SK-N-SH (cell line): ENCODE measurements at regions not wholly inside any gene's neighbourhood (a gene's known extent, or its start where the extent isn't known, plus 50 kb on each side); places are given as distances from the start of the nearest gene placed in this dataset.

ENCODE experiments used
- CTCF ChIA-PET: fragments of 300-600, 350-600 bp; formaldehyde crosslinking; extraction: SDS; loops from one replicate; lab custom pipeline; 2021; lab: Yijun Ruan, JAX
- POLR2A ChIA-PET: fragments of 350-600 bp; sonication (Branson Sonifier 250); formaldehyde crosslinking; extraction: SDS; loops from one replicate; lab custom pipeline; 2020; ENCODE audit warnings: antibody characterized with exemption, inconsistent platforms; lab: Yijun Ruan, JAX
- DNase-seq: peaks from one replicate; pipeline ENCODE4 v3.0.0; 2012
- H2AFZ ChIP-seq: fragments of 200-600 bp; sonication (generic); 2 replicates; pipeline ENCODE4 v1.8.1; 2016; ENCODE audit warnings: antibody characterized with exemption, mild to moderate bottlenecking, low read depth
- H3F3A ChIP-seq: fragments of 200-600 bp; sonication (generic); replicated peaks from 2 replicates; pipeline ENCODE3; 2016; ENCODE audit warnings: antibody characterized with exemption, mild to moderate bottlenecking; ENCODE audit not compliant: insufficient read depth
- H3K27ac ChIP-seq, 2 experiments: fragments of 200-500 bp in 1 of 2; fragments of 200-600 bp in 1 of 2; sonication (Bioruptor generic) in 1 of 2; sonication (generic), shearing (Covaris generic) in 1 of 2; 2 replicates each; pipeline versions ENCODE4 v1.5.1 to v1.6.1; 2014 to 2016; ENCODE audit warnings: low read depth in 2 of 2, inconsistent platforms in 1 of 2, low read length in 1 of 2, mild to moderate bottlenecking in 1 of 2, mixed read lengths in 1 of 2
- H3K27me3 ChIP-seq: fragments of 200-600 bp; sonication (generic), shearing (Covaris generic); 2 replicates; pipeline ENCODE4 v1.6.1; 2016; ENCODE audit warnings: mixed run types; ENCODE audit not compliant: insufficient read depth
- H3K36me3 ChIP-seq, 2 experiments: fragments of 200-500 bp in 1 of 2; fragments of 200-600 bp in 1 of 2; sonication (Bioruptor generic) in 1 of 2; sonication (generic) in 1 of 2; replicated peaks in 1 of 2; 2 replicates each; pipeline versions ENCODE3 to v1.5.1; 2014 to 2016; ENCODE audit warnings: low read length in 1 of 2, mild to moderate bottlenecking in 1 of 2; ENCODE audit not compliant: insufficient read depth in 2 of 2, control insufficient read depth in 1 of 2
- H3K4me1 ChIP-seq, 2 experiments: fragments of 200-500 bp in 1 of 2; fragments of 200-600 bp in 1 of 2; sonication (Bioruptor generic) in 1 of 2; sonication (generic), shearing (Covaris generic) in 1 of 2; 2 replicates each; pipeline versions ENCODE4 v1.5.1 to v1.6.1; 2014 to 2016; ENCODE audit warnings: low read depth in 1 of 2, low read length in 1 of 2, mixed run types in 1 of 2; ENCODE audit not compliant: insufficient read depth in 2 of 2, control insufficient read depth in 1 of 2
- H3K4me2 ChIP-seq: fragments of 200-600 bp; sonication (generic), shearing (Covaris generic); 2 replicates; pipeline ENCODE4 v1.6.1; 2017; ENCODE audit warnings: mixed run types
- H3K4me3 ChIP-seq, 2 experiments: fragments of 200-500 bp in 1 of 2; fragments of 200-600 bp in 1 of 2; sonication (Bioruptor generic) in 1 of 2; sonication (generic), shearing (Covaris generic) in 1 of 2; 2 replicates each; pipeline versions ENCODE4 v1.5.1 to v1.8.1; 2014 to 2016; ENCODE audit warnings: low read depth in 2 of 2, inconsistent platforms in 1 of 2, low read length in 1 of 2, mild to moderate bottlenecking in 1 of 2, mixed read lengths in 1 of 2, moderate library complexity in 1 of 2
- H3K79me2 ChIP-seq: fragments of 200-600 bp; sonication (generic); 2 replicates; pipeline ENCODE4 v1.8.1; 2017; ENCODE audit warnings: mild to moderate bottlenecking; ENCODE audit not compliant: insufficient read depth
- H3K9ac ChIP-seq: fragments of 200-600 bp; sonication (generic); 2 replicates; pipeline ENCODE4 v1.6.1; 2017; ENCODE audit warnings: mixed run types
- H3K9me2 ChIP-seq: fragments of 200-600 bp; sonication (generic); 2 replicates; pipeline ENCODE4 v1.6.1; 2017; ENCODE audit warnings: mixed run types
- H3K9me3 ChIP-seq: fragments of 200-600 bp; sonication (generic); 2 replicates; pipeline ENCODE4 v1.6.1; 2017; ENCODE audit warnings: mixed run types, mild to moderate bottlenecking, moderate library complexity
- H4K20me1 ChIP-seq: fragments of 200-600 bp; sonication (generic); 2 replicates; pipeline ENCODE4 v1.6.1; 2017; ENCODE audit warnings: mild to moderate bottlenecking, mixed run types; ENCODE audit not compliant: insufficient read depth
- FOSL2 ChIP-seq: IDR thresholded peaks from 2 replicates; pipeline ENCODE4 v1.4.0; 2012; ENCODE audit warnings: low read depth, mild to moderate bottlenecking, moderate library complexity, borderline replicate concordance
- MXI1 ChIP-seq: IDR thresholded peaks from 2 replicates; pipeline ENCODE4 v1.6.1; 2012; ENCODE audit warnings: mild to moderate bottlenecking, low read depth, low read length, improper control_type of control experiment
- NFIC ChIP-seq: IDR thresholded peaks from 2 replicates; pipeline ENCODE4 v1.4.0; 2012; ENCODE audit warnings: borderline replicate concordance
- RAD21 ChIP-seq: IDR thresholded peaks from 2 replicates; pipeline ENCODE4 v1.6.1; 2012; ENCODE audit warnings: mild to moderate bottlenecking, low read length
- RCOR1 ChIP-seq: fragments of 150-350 bp; IDR thresholded peaks from 2 replicates; pipeline ENCODE4 v1.6.1; 2017; ENCODE audit warnings: antibody characterized with exemption, low read length
- RFX5 ChIP-seq: IDR thresholded peaks from 2 replicates; pipeline ENCODE4 v1.6.1; 2012; ENCODE audit warnings: mild to moderate bottlenecking, improper control_type of control experiment, low read length
- SIN3A ChIP-seq: IDR thresholded peaks from 2 replicates; pipeline ENCODE4 v1.6.1; 2012; ENCODE audit warnings: low read depth, mild to moderate bottlenecking, low read length, moderate library complexity, borderline replicate concordance
- TCF12 ChIP-seq: IDR thresholded peaks from 2 replicates; pipeline ENCODE4 v1.4.0; 2012
- WGBS: methylation state at CpG from one replicate; pipeline ENCODE4 v1.1.6; 2017; ENCODE audit warnings: low lambda C conversion rate; 5-methylcytosine and 5-hydroxymethylcytosine counted together
- TF ChIP-seq, protein P1 (sequence below): IDR thresholded peaks from 2 replicates; pipeline ENCODE4 v1.4.0; 2012; ENCODE audit warnings: low read depth, borderline replicate concordance
- TF ChIP-seq, protein P2 (sequence below): IDR thresholded peaks from 2 replicates; pipeline ENCODE4 v1.6.1; 2012; ENCODE audit warnings: mild to moderate bottlenecking, low read depth, low read length, moderate library complexity
- TF ChIP-seq, protein P3 (sequence below): IDR thresholded peaks from 2 replicates; pipeline ENCODE4 v1.4.0; 2012; ENCODE audit warnings: low read depth, borderline replicate concordance
- TF ChIP-seq, protein P4 (sequence below): fragments of 200-600 bp; sonication (generic); IDR thresholded peaks from 2 replicates; pipeline ENCODE4 v1.6.1; 2017; ENCODE audit warnings: antibody characterized with exemption, mild to moderate bottlenecking, moderate library complexity

DNA sequence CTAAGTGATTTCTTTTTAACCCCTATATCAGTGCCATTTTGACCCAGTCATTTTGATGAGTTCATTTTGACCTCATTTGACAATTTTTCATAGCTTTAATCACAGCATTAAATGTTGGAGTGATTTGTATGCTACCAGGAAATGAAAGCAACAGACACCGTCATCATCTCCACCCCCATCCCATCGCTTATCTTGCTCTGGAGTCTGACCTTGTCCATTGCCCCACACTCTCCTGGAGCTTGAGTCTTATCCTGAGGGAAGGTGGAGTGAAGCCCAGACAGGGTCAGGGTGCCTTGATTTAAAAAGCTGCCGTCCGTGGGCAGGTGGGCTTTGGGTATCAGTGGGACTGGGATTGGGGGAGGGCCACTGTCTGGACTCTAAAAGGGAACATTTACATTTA, 94.7 kb upstream of the JCAD start:
- H3K9me2 ChIP-seq, result no peaks in the 10 kb centered on the region
- H3K36me3 ChIP-seq, result no peaks in the 10 kb centered on the region
- 83% methylated on average over 4 of the region's 4 CpGs for WGBS
- CTCF ChIA-PET, result interaction anchor here (0.9 kb wide), 1 partner anchor 87 kb away, joined by 3 read pairs; no protein-coding TSS in a partner anchor
- peaks cover 4 to 5% of the 10 kb centered on the region in 2 experiments; a peak in 1 of 4 replicates for H3K4me1 ChIP-seq
- no peak overlapping the region for H3K4me3 ChIP-seq
- H3K9me3 ChIP-seq, result no peaks in the 10 kb centered on the region
- TF ChIP-seq NFIC (no peak), RFX5 (no peak), RCOR1 (no peak), SIN3A (no peak)
- TF ChIP-seq, protein P1, sequence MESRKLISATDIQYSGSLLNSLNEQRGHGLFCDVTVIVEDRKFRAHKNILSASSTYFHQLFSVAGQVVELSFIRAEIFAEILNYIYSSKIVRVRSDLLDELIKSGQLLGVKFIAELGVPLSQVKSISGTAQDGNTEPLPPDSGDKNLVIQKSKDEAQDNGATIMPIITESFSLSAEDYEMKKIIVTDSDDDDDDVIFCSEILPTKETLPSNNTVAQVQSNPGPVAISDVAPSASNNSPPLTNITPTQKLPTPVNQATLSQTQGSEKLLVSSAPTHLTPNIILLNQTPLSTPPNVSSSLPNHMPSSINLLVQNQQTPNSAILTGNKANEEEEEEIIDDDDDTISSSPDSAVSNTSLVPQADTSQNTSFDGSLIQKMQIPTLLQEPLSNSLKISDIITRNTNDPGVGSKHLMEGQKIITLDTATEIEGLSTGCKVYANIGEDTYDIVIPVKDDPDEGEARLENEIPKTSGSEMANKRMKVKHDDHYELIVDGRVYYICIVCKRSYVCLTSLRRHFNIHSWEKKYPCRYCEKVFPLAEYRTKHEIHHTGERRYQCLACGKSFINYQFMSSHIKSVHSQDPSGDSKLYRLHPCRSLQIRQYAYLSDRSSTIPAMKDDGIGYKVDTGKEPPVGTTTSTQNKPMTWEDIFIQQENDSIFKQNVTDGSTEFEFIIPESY, result no peak
- TF ChIP-seq, protein P2, sequence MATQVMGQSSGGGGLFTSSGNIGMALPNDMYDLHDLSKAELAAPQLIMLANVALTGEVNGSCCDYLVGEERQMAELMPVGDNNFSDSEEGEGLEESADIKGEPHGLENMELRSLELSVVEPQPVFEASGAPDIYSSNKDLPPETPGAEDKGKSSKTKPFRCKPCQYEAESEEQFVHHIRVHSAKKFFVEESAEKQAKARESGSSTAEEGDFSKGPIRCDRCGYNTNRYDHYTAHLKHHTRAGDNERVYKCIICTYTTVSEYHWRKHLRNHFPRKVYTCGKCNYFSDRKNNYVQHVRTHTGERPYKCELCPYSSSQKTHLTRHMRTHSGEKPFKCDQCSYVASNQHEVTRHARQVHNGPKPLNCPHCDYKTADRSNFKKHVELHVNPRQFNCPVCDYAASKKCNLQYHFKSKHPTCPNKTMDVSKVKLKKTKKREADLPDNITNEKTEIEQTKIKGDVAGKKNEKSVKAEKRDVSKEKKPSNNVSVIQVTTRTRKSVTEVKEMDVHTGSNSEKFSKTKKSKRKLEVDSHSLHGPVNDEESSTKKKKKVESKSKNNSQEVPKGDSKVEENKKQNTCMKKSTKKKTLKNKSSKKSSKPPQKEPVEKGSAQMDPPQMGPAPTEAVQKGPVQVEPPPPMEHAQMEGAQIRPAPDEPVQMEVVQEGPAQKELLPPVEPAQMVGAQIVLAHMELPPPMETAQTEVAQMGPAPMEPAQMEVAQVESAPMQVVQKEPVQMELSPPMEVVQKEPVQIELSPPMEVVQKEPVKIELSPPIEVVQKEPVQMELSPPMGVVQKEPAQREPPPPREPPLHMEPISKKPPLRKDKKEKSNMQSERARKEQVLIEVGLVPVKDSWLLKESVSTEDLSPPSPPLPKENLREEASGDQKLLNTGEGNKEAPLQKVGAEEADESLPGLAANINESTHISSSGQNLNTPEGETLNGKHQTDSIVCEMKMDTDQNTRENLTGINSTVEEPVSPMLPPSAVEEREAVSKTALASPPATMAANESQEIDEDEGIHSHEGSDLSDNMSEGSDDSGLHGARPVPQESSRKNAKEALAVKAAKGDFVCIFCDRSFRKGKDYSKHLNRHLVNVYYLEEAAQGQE, result no peak
- TF ChIP-seq, protein P3, sequence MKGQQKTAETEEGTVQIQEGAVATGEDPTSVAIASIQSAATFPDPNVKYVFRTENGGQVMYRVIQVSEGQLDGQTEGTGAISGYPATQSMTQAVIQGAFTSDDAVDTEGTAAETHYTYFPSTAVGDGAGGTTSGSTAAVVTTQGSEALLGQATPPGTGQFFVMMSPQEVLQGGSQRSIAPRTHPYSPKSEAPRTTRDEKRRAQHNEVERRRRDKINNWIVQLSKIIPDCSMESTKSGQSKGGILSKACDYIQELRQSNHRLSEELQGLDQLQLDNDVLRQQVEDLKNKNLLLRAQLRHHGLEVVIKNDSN, result no peak
- H3K27ac ChIP-seq, result no peak overlapping the region
- H4K20me1 ChIP-seq, result no peaks in the 10 kb centered on the region
- no peak overlapping the region for H3K4me2 ChIP-seq
- H2AFZ ChIP-seq, result no peak overlapping the region
- POLR2A ChIA-PET, result no interaction called here
- no peak for DNase-seq
- no peak overlapping the region for H3K9ac ChIP-seq
- H3K79me2 ChIP-seq, result no peaks in the 10 kb centered on the region
- H3F3A ChIP-seq, result no peaks in the 10 kb centered on the region
- no peaks in the 10 kb centered on the region for H3K27me3 ChIP-seq

DNA sequence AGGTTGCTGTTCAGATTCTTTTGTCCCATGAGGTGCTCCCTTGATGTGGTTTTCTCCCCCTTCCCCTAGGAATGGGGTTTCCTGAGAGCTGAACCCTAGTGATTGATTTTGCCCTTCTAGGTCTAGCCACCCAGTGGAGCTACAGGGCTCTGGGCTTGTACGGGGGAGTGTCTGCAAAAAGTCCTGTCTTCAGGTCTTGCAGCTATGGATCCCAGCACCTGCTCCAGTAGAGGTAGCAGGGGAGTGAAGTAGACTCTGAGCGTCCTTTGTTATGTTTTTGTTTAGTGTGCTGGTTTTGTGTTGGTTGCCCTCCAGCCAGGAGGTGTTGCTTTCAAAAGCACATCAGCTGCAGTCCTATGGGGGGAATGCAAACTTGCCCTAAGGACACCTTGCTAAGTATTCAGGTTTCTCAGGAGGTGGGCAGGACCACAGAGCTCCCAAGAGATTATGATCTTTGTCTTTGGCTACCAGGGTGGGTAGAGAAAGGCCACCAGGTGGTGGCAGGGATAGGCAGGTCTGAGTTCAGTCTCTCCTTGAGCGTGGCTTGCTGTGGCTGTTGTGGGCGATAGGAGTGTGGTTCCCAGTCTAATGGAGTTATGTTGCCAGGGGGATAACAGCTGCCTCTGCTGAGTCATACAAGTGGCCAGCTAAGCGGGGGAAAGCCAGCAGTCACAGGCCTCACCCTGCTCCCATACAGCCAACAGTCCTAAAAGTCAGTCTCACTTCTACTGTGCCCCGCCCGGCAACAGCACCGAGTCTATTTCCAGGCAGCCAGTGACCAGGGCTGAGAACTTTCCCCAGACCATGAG, 92.4 kb upstream of the JCAD start:
- WGBS, result 72% methylated on average over 7 of the region's 8 CpGs
- 0 out of 2 replicates have a peak overlapping the region, but pooled peaks have one; percentile 3 for H3K4me2 ChIP-seq
- H3K4me1 ChIP-seq, result peaks cover 4 to 5% of the 10 kb centered on the region in 2 experiments; a peak in 1 of 4 replicates
- H2AFZ ChIP-seq, result peak overlapping the region; percentile 75; the same call in 1 of the 2 replicates
- H3K27me3 ChIP-seq, result no peaks in the 10 kb centered on the region
- H4K20me1 ChIP-seq, result no peaks in the 10 kb centered on the region
- H3K36me3 ChIP-seq, result no peaks in the 10 kb centered on the region
- H3K9me3 ChIP-seq, result no peaks in the 10 kb centered on the region
- ChIA-PET CTCF (interaction anchor here (1.6 kb wide), 1 partner anchor 90 kb away, joined by 4 read pairs; no protein-coding TSS in a partner anchor), POLR2A (no interaction called here)
- no peaks in the 10 kb centered on the region for H3K9me2 ChIP-seq
- H3K9ac ChIP-seq, result peak overlapping the region; percentile 53
- DNase-seq, result peak; percentile 18
- H3K79me2 ChIP-seq, result no peaks in the 10 kb centered on the region
- peak overlapping the region in 1 of 2 experiments; percentile 56; a peak in 1 of 4 replicates for H3K27ac ChIP-seq
- H3F3A ChIP-seq, result no peaks in the 10 kb centered on the region
- no peak overlapping the region for H3K4me3 ChIP-seq
- TF ChIP-seq, protein P4, sequence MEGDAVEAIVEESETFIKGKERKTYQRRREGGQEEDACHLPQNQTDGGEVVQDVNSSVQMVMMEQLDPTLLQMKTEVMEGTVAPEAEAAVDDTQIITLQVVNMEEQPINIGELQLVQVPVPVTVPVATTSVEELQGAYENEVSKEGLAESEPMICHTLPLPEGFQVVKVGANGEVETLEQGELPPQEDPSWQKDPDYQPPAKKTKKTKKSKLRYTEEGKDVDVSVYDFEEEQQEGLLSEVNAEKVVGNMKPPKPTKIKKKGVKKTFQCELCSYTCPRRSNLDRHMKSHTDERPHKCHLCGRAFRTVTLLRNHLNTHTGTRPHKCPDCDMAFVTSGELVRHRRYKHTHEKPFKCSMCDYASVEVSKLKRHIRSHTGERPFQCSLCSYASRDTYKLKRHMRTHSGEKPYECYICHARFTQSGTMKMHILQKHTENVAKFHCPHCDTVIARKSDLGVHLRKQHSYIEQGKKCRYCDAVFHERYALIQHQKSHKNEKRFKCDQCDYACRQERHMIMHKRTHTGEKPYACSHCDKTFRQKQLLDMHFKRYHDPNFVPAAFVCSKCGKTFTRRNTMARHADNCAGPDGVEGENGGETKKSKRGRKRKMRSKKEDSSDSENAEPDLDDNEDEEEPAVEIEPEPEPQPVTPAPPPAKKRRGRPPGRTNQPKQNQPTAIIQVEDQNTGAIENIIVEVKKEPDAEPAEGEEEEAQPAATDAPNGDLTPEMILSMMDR, result peak; percentile 27
- TF ChIP-seq TCF12 (0 out of 2 replicates have a peak, but pooled peaks have one; percentile 9), MXI1 (no peak), RAD21 (no peak), FOSL2 (peak; percentile 67; the same call in 1 of the 2 replicates)
